Body of pancreas (tissue), 4 donors: ENCODE measurements at regions not wholly inside any gene's neighbourhood (a gene's known extent, or its start where the extent isn't known, plus 50 kb on each side); places are given as distances from the start of the nearest gene placed in this dataset.

Source experiments
- ATAC-seq: fragments of 150-250 bp; one replicate; pipeline ENCODE4 v1.9.1; 2016
- DNase-seq, 4 donors: peaks; one replicate each; pipeline ENCODE4 v3.0.0-alpha.2; 2019
- H3K27ac ChIP-seq, 4 donors: fragments of 200-600 bp; sonication (generic); 1 replicate in 3 of 4; 2 replicates in 1 of 4; pipeline versions ENCODE4 v1.5.1 to v1.6.1; 2016 to 2019; ENCODE audit warnings: mild to moderate bottlenecking in 1 of 4, mixed read lengths in 1 of 4, moderate library complexity in 1 of 4
- H3K27me3 ChIP-seq, 2 donors: fragments of 200-600 bp; sonication (generic); one replicate each; pipeline ENCODE4 v1.6.0; 2016; ENCODE audit warnings: mild to moderate bottlenecking in 1 of 2
- H3K36me3 ChIP-seq, 2 donors: fragments of 200-600 bp; sonication (generic); replicated peaks in 1 of 2; 2 replicates each; pipeline ENCODE4 v1.5.1; 2016; ENCODE audit warnings: low read depth in 2 of 2; ENCODE audit not compliant: insufficient read depth in 1 of 2
- H3K4me1 ChIP-seq: fragments of 200-600 bp; sonication (generic); one replicate; pipeline ENCODE4 v1.6.0; 2016
- H3K4me3 ChIP-seq, 2 donors: fragments of 200-600 bp; sonication (generic); 1 replicate in 1 of 2; 2 replicates in 1 of 2; pipeline ENCODE4 v1.5.1; 2016 to 2019
- H3K9me3 ChIP-seq, 3 donors: fragments of 200-600 bp; sonication (generic); 1 replicate in 2 of 3; 2 replicates in 1 of 3; pipeline ENCODE4 v1.5.1; 2016
- POLR2A ChIP-seq, 3 donors: fragments of 450-650 bp; IDR thresholded peaks; one replicate each; pipeline ENCODE4 v1.6.1; 2016; ENCODE audit warnings: antibody characterized with exemption in 3 of 3, mild to moderate bottlenecking in 2 of 3
- WGBS, 2 donors: methylation state at CpG; one replicate each; pipeline ENCODE4 v1.1.5; 2017; 5-methylcytosine and 5-hydroxymethylcytosine counted together
- intact Hi-C: fragments of 100-400 bp; cut with DNase I; formaldehyde crosslinking; loops from one replicate; pipeline ENCODE4 v1.15.1; 2023
- TF ChIP-seq, protein P1 (sequence below), 7 experiments: fragments of 450-650 bp in 4 of 7; fragments of 200-600 bp in 3 of 7; sonication (generic) in 3 of 7; IDR thresholded peaks; one replicate each; pipeline ENCODE4 v1.5.1; 2016 to 2019; ENCODE audit warnings: antibody characterized with exemption in 7 of 7

GRCh38 chr5:155264809-155265208 is 251.3 kb downstream of the KIF4B start:
- no peak for ATAC-seq
- Histone ChIP-seq H3K9me3 (no peaks in the 10 kb centered on the region), H3K36me3 (no peaks in the 10 kb centered on the region), H3K27ac (no peak overlapping the region), H3K27me3 (no peaks in the 10 kb centered on the region), H3K4me3 (no peak overlapping the region), H3K4me1 (no peaks in the 10 kb centered on the region)
- no peak for DNase-seq
- TF ChIP-seq, protein P1, sequence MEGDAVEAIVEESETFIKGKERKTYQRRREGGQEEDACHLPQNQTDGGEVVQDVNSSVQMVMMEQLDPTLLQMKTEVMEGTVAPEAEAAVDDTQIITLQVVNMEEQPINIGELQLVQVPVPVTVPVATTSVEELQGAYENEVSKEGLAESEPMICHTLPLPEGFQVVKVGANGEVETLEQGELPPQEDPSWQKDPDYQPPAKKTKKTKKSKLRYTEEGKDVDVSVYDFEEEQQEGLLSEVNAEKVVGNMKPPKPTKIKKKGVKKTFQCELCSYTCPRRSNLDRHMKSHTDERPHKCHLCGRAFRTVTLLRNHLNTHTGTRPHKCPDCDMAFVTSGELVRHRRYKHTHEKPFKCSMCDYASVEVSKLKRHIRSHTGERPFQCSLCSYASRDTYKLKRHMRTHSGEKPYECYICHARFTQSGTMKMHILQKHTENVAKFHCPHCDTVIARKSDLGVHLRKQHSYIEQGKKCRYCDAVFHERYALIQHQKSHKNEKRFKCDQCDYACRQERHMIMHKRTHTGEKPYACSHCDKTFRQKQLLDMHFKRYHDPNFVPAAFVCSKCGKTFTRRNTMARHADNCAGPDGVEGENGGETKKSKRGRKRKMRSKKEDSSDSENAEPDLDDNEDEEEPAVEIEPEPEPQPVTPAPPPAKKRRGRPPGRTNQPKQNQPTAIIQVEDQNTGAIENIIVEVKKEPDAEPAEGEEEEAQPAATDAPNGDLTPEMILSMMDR (IDR thresholded peaks at IDR 0.05) = no peak
- TF ChIP-seq POLR2A (IDR thresholded peaks at IDR 0.05) = no peak
- intact Hi-C loops = no loop called here
- 49 to 54% methylated on average over 4 to 5 of the region's 5 CpGs for WGBS, 2 donors

- intact Hi-C loops = no loop called here
- Histone ChIP-seq H3K4me1 (no peaks in the 10 kb centered on the region), H3K27ac (no peak overlapping the region), H3K36me3 (no peaks in the 10 kb centered on the region), H3K4me3 (no peak overlapping the region), H3K27me3 (no peaks in the 10 kb centered on the region), H3K9me3 (no peaks in the 10 kb centered on the region)
- WGBS, 2 donors = 54 to 55% methylated on average over 2 of the region's 2 CpGs
- no peak for ATAC-seq
- TF ChIP-seq POLR2A (IDR thresholded peaks at IDR 0.05) = no peak
- TF ChIP-seq, protein P1 (IDR thresholded peaks at IDR 0.05) = no peak
- no peak for DNase-seq
Measured at GRCh38 chr5:155268770-155269425, 255.3 kb downstream of the KIF4B start.

GRCh38 chr5:155270725-155271124 is 257.2 kb downstream of the KIF4B start:
- intact Hi-C loops = no loop called here
- H3K9me3 ChIP-seq = no peaks in the 10 kb centered on the region
- H3K27me3 ChIP-seq = no peaks in the 10 kb centered on the region
- no peak overlapping the region for H3K27ac ChIP-seq
- no peak for TF ChIP-seq POLR2A (IDR thresholded peaks at IDR 0.05)
- TF ChIP-seq, protein P1 (IDR thresholded peaks at IDR 0.05) = no peak
- no peaks in the 10 kb centered on the region for H3K36me3 ChIP-seq
- H3K4me1 ChIP-seq = no peaks in the 10 kb centered on the region
- H3K4me3 ChIP-seq = no peak overlapping the region
- no peak for DNase-seq
- 37 to 50% methylated on average over 3 of the region's 3 CpGs for WGBS, 2 donors
- no peak for ATAC-seq

- Histone ChIP-seq H3K27ac (no peak overlapping the region), H3K4me3 (no peak overlapping the region), H3K36me3 (no peaks in the 10 kb centered on the region), H3K27me3 (no peaks in the 10 kb centered on the region), H3K9me3 (no peaks in the 10 kb centered on the region), H3K4me1 (no peaks in the 10 kb centered on the region)
- intact Hi-C loops = no loop called here
- TF ChIP-seq, protein P1 (IDR thresholded peaks at IDR 0.05) = no peak
- no peak for TF ChIP-seq POLR2A (IDR thresholded peaks at IDR 0.05)
- DNase-seq (no peak), ATAC-seq (no peak)
- 3 to 13% methylated on average over 5 of the region's 5 CpGs for WGBS, 2 donors
Measured at GRCh38 chr5:155274484-155274883, 260.9 kb downstream of the KIF4B start.

GRCh38 chr5:155275222-155275621 is 261.7 kb downstream of the KIF4B start:
- no peaks in the 10 kb centered on the region for H3K9me3 ChIP-seq
- no peaks in the 10 kb centered on the region for H3K27me3 ChIP-seq
- no peak overlapping the region for H3K27ac ChIP-seq
- intact Hi-C loops = no loop called here
- ATAC-seq = no peak
- DNase-seq = no peak
- no peak overlapping the region for H3K4me3 ChIP-seq
- whole genome bisulfite sequencing, 2 donors = 41 to 53% methylated on average over 6 of the region's 6 CpGs
- TF ChIP-seq, protein P1 (IDR thresholded peaks at IDR 0.05) = no peak
- TF ChIP-seq POLR2A (IDR thresholded peaks at IDR 0.05) = no peak
- H3K36me3 ChIP-seq = no peaks in the 10 kb centered on the region
- H3K4me1 ChIP-seq = no peaks in the 10 kb centered on the region
